Activated CD4-positive, alpha-beta memory T cell treated with anti-CD3 and anti-CD28 coated beads for 36 hours (primary cell): ENCODE measurements at regions not wholly inside any gene's neighbourhood (a gene's known extent, or its start where the extent isn't known, plus 50 kb on each side); places are given as distances from the start of the nearest gene placed in this dataset.

Source experiments
- CTCF ChIA-PET: fragments of 350-600 bp; sonication (Branson Sonifier 250); formaldehyde crosslinking; loops from one replicate; lab custom pipeline; 2021; ENCODE audit warnings: antibody characterized with exemption, inconsistent platforms; lab: Charles Lee
- POLR2A ChIA-PET: fragments of 350-600 bp; sonication (Branson Sonifier 250); formaldehyde crosslinking; loops from one replicate; lab custom pipeline; 2021; ENCODE audit warnings: antibody characterized with exemption; lab: Charles Lee
- DNase-seq: peaks from one replicate; pipeline ENCODE4 v3.0.0-alpha.2; 2020
- H3K27ac Mint-ChIP-seq: one replicate; pipeline ENCODE4 v1.8.0; 2021; ENCODE audit warnings: mixed read lengths
- H3K27me3 Mint-ChIP-seq: one replicate; pipeline ENCODE4 v1.8.0; 2021; ENCODE audit warnings: mixed read lengths
- H3K36me3 Mint-ChIP-seq: one replicate; pipeline ENCODE4 v1.8.0; 2021; ENCODE audit warnings: mixed read lengths
- H3K4me1 Mint-ChIP-seq: one replicate; pipeline ENCODE4 v1.8.0; 2021; ENCODE audit warnings: low read depth, mixed read lengths
- H3K4me3 Mint-ChIP-seq: one replicate; pipeline ENCODE4 v1.8.0; 2021; ENCODE audit warnings: mild to moderate bottlenecking, mixed read lengths
- H3K9me3 Mint-ChIP-seq: one replicate; pipeline ENCODE4 v1.8.0; 2021; ENCODE audit warnings: mixed read lengths
- intact Hi-C: fragments of 100-400 bp; cut with micrococcal nuclease; formaldehyde crosslinking; loops from one replicate; pipeline ENCODE4 v1.15.1; 2023

GRCh38 chr16:77599793-77600415, 122.4 kb upstream of the NUDT7 start:
- Mint-ChIP-seq H3K9me3 (no peaks in the 10 kb centered on the region), H3K27me3 (peaks cover 15% of the 10 kb centered on the region), H3K27ac (no peak overlapping the region), H3K4me3 (no peak overlapping the region), H3K4me1 (no peaks in the 10 kb centered on the region), H3K36me3 (no peaks in the 10 kb centered on the region)
- intact Hi-C loops: loop anchor here (1.0 kb wide), 1 partner anchor 371 kb away; no protein-coding TSS in a partner anchor
- DNase-seq: peak; percentile 25
- POLR2A ChIA-PET: no interaction called here
- CTCF ChIA-PET: interaction anchor here (0.7 to 0.8 kb wide), 2 partner anchors 143 to 349 kb away, joined by 3 to 4 read pairs; no protein-coding TSS in a partner anchor

- H3K27me3 Mint-ChIP-seq: peaks cover 13% of the 10 kb centered on the region
- CTCF ChIA-PET: interaction anchor here (0.9 kb wide), 1 partner anchor 364 kb away, joined by 3 read pairs; no protein-coding TSS in a partner anchor
- POLR2A ChIA-PET: no interaction called here
These were observed 121.8 kb upstream of the NUDT7 start for GRCh38 chr16:77600555-77600954.

GRCh38 chr16:77603656-77604055, 118.7 kb upstream of the NUDT7 start:
- H3K27me3 Mint-ChIP-seq: peaks cover 11% of the 10 kb centered on the region
- POLR2A ChIA-PET: no interaction called here
- H3K9me3 Mint-ChIP-seq: no peaks in the 10 kb centered on the region
- CTCF ChIA-PET: interaction anchor here (1.6 kb wide), 1 partner anchor 21 kb away, joined by 5 read pairs; no protein-coding TSS in a partner anchor
- no peaks in the 10 kb centered on the region for H3K4me1 Mint-ChIP-seq
- H3K4me3 Mint-ChIP-seq: no peak overlapping the region
- H3K36me3 Mint-ChIP-seq: no peaks in the 10 kb centered on the region
- no peak overlapping the region for H3K27ac Mint-ChIP-seq
- no peak for DNase-seq
- intact Hi-C loops: no loop called here

More at GRCh38 chr16:77600555-77600954, 121.8 kb upstream of the NUDT7 start:
- H3K36me3 Mint-ChIP-seq: no peaks in the 10 kb centered on the region
- no peak overlapping the region for H3K4me3 Mint-ChIP-seq
- H3K27ac Mint-ChIP-seq: no peak overlapping the region
- intact Hi-C loops: loop anchor here (1.0 kb wide), 1 partner anchor 371 kb away; no protein-coding TSS in a partner anchor
- DNase-seq: no peak
- H3K9me3 Mint-ChIP-seq: no peaks in the 10 kb centered on the region
- no peaks in the 10 kb centered on the region for H3K4me1 Mint-ChIP-seq

DNA sequence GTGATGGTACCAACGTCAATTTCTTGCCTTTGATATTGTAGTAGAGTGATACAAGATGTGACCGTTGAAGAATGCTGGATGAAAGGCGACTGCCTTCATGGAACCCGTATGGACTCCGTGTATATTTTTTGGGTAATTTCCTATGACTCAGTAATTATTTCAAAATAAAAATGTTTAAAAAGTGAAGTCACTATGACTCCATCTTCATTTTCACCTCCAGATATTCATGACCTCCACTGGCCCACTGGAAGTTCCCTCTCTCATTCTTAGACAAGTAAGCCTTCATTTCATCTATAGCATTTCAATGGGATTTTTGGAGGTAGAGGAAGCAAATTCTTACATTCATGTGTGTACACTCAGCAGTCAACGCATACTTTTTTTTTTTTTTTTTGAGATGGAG, 111.8 kb upstream of the NUDT7 start:
- CTCF ChIA-PET: no interaction called here
- peaks cover 7% of the 10 kb centered on the region for H3K27me3 Mint-ChIP-seq
- intact Hi-C loops: no loop called here
- H3K4me3 Mint-ChIP-seq: no peak overlapping the region
- H3K4me1 Mint-ChIP-seq: no peaks in the 10 kb centered on the region
- POLR2A ChIA-PET: interaction anchor here (0.7 kb wide), 1 partner anchor 40 kb away, joined by 3 read pairs; no protein-coding TSS in a partner anchor
- H3K27ac Mint-ChIP-seq: no peak overlapping the region
- H3K36me3 Mint-ChIP-seq: no peaks in the 10 kb centered on the region
- DNase-seq: no peak
- no peaks in the 10 kb centered on the region for H3K9me3 Mint-ChIP-seq

GRCh38 chr16:77611386-77611785, 110.9 kb upstream of the NUDT7 start:
- Mint-ChIP-seq H3K27me3 (peaks cover 9% of the 10 kb centered on the region), H3K27ac (no peak overlapping the region), H3K4me1 (no peaks in the 10 kb centered on the region), H3K4me3 (no peak overlapping the region), H3K36me3 (no peaks in the 10 kb centered on the region), H3K9me3 (no peaks in the 10 kb centered on the region)
- CTCF ChIA-PET: no interaction called here
- POLR2A ChIA-PET: interaction anchor here (0.7 kb wide), 1 partner anchor 41 kb away, joined by 3 read pairs; no protein-coding TSS in a partner anchor
- no peak for DNase-seq
- intact Hi-C loops: no loop called here

DNA sequence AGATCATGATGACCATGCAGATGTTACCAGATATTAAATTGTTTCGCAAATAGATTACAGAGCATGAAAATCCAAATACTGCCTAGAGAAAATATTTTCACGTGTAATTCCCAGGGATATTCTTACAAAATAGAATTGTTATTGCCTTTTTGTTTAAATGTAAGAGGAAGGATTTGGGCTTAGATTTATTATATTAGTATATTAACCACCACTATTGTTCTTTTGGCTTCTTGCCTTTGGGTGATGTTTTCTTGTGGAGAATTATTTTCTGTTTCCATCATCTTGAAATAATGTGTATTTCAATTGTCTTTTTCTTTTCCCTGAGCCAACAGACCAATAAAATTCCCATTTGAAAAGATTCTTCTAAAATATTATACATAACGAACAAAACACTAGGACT, 109.7 kb upstream of the NUDT7 start:
- peaks cover 12% of the 10 kb centered on the region for H3K27me3 Mint-ChIP-seq
- ChIA-PET CTCF (no interaction called here), POLR2A (no interaction called here)
- H3K27ac Mint-ChIP-seq: no peak overlapping the region
- no peak overlapping the region for H3K4me3 Mint-ChIP-seq
- no peaks in the 10 kb centered on the region for H3K4me1 Mint-ChIP-seq
- H3K9me3 Mint-ChIP-seq: no peaks in the 10 kb centered on the region
- DNase-seq: no peak
- intact Hi-C loops: no loop called here
- H3K36me3 Mint-ChIP-seq: no peaks in the 10 kb centered on the region

DNA sequence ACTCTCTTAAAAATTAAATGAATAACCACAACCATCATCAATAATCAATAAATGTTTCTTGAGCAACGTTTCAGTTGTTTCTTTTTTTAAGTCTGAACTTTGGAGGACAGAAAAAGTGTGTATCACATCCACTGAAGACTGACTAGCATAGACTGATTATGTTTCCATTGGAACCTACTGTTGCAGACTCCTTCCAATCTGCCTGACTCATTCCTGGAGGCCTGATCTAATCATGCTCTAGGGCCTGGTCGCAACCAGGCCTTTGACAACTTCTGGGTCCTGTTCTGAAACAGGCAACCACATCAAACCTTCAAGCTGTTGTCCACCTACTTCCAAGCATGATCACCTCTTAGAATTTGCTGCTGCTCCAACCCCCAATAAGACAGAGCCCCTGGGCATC, 109.2 kb upstream of the NUDT7 start:
- no peak for DNase-seq
- no peak overlapping the region for H3K4me3 Mint-ChIP-seq
- H3K4me1 Mint-ChIP-seq: no peaks in the 10 kb centered on the region
- POLR2A ChIA-PET: no interaction called here
- intact Hi-C loops: no loop called here
- no peaks in the 10 kb centered on the region for H3K36me3 Mint-ChIP-seq
- H3K9me3 Mint-ChIP-seq: no peaks in the 10 kb centered on the region
- peaks cover 15% of the 10 kb centered on the region for H3K27me3 Mint-ChIP-seq
- CTCF ChIA-PET: no interaction called here
- H3K27ac Mint-ChIP-seq: no peak overlapping the region

GRCh38 chr16:77617553-77617952, 104.8 kb upstream of the NUDT7 start:
- intact Hi-C loops: no loop called here
- Mint-ChIP-seq H3K27ac (no peak overlapping the region), H3K36me3 (no peaks in the 10 kb centered on the region), H3K27me3 (peaks cover 14% of the 10 kb centered on the region), H3K4me3 (no peak overlapping the region), H3K4me1 (no peaks in the 10 kb centered on the region), H3K9me3 (no peaks in the 10 kb centered on the region)
- CTCF ChIA-PET: no interaction called here
- no peak for DNase-seq
- POLR2A ChIA-PET: no interaction called here

DNA sequence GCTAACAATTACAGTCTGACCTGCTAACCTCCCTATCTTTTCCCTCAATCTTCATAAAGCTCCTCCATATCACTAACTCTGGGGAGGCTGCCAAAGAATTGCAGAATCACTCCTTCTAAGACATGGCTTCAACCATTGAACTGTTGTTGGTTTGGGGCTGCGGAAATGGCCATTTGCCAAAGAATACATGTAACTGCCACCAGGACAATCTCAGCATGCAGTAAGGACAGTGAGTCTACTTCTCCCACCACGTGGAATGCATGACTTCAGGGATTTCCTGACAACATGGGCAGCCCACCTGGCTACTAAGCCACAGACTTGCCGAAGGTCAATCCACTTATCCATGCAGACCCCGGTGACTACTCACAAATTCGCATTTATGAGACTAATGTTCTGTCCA, 104.3 kb upstream of the NUDT7 start:
- intact Hi-C loops: no loop called here
- Mint-ChIP-seq H3K9me3 (no peaks in the 10 kb centered on the region), H3K36me3 (no peaks in the 10 kb centered on the region), H3K4me1 (no peaks in the 10 kb centered on the region), H3K27ac (no peak overlapping the region), H3K27me3 (peaks cover 14% of the 10 kb centered on the region), H3K4me3 (no peak overlapping the region)
- ChIA-PET POLR2A (no interaction called here), CTCF (no interaction called here)
- DNase-seq: no peak

DNA sequence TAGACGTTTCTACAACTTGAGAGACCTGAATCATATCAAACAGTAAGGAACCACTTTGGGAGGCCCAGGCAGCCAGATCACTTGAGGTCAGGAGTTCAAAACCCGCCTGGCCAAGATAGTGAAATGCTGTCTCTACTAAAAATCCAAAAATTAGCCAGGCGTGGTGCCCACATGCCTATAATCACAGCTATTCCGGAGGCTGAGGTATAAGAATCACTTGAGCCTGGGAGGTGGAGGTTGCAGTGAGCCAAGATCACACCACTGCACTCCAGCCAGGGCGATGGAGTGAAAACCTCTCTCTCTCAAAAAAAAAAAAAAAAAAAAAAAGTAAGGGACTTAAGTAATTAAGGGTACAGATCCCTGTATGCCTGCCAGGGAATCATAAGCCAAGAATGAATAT, 103.4 kb upstream of the NUDT7 start:
- Mint-ChIP-seq H3K27ac (no peak overlapping the region), H3K27me3 (peaks cover 14% of the 10 kb centered on the region), H3K4me3 (no peak overlapping the region), H3K9me3 (no peaks in the 10 kb centered on the region), H3K4me1 (no peaks in the 10 kb centered on the region), H3K36me3 (no peaks in the 10 kb centered on the region)
- no peak for DNase-seq
- intact Hi-C loops: no loop called here
- POLR2A ChIA-PET: no interaction called here
- CTCF ChIA-PET: no interaction called here

- H3K36me3 Mint-ChIP-seq: no peaks in the 10 kb centered on the region
- CTCF ChIA-PET: no interaction called here
- H3K9me3 Mint-ChIP-seq: no peaks in the 10 kb centered on the region
- DNase-seq: no peak
- H3K27me3 Mint-ChIP-seq: peaks cover 5% of the 10 kb centered on the region
- H3K4me3 Mint-ChIP-seq: no peak overlapping the region
- POLR2A ChIA-PET: no interaction called here
- no peak overlapping the region for H3K27ac Mint-ChIP-seq
- intact Hi-C loops: no loop called here
- H3K4me1 Mint-ChIP-seq: no peaks in the 10 kb centered on the region
These were observed 98.2 kb upstream of the NUDT7 start for GRCh38 chr16:77624085-77624484.

DNA sequence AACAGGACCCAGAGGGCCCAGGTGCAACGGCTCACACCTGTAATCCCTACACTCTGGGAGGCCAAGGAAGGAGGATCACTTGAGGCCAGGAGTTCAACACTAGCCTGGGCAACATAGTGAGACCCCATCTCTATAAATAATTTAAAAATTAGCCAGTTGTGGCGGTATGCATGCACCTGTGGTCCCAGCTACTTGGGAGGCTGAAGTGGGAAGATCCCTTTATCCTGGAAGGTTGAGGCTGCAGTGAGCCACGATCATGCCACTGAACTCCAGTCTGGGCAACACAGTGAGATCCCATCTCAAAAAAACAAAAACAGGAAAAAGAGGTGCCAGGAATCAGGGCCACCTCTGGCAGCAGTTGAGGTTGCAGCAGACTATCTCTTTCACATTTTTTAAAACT, 85.7 kb upstream of the NUDT7 start:
- no peak for DNase-seq
- H3K27me3 Mint-ChIP-seq: peaks cover 8% of the 10 kb centered on the region
- CTCF ChIA-PET: no interaction called here
- no peak overlapping the region for H3K4me3 Mint-ChIP-seq
- H3K27ac Mint-ChIP-seq: no peak overlapping the region
- no peaks in the 10 kb centered on the region for H3K9me3 Mint-ChIP-seq
- H3K4me1 Mint-ChIP-seq: no peaks in the 10 kb centered on the region
- no peaks in the 10 kb centered on the region for H3K36me3 Mint-ChIP-seq
- POLR2A ChIA-PET: no interaction called here
- intact Hi-C loops: no loop called here

GRCh38 chr16:77637940-77638339, 84.4 kb upstream of the NUDT7 start:
- ChIA-PET CTCF (no interaction called here), POLR2A (no interaction called here)
- H3K27ac Mint-ChIP-seq: no peak overlapping the region
- H3K9me3 Mint-ChIP-seq: no peaks in the 10 kb centered on the region
- no peaks in the 10 kb centered on the region for H3K36me3 Mint-ChIP-seq
- H3K27me3 Mint-ChIP-seq: peaks cover 8% of the 10 kb centered on the region
- no peak for DNase-seq
- no peaks in the 10 kb centered on the region for H3K4me1 Mint-ChIP-seq
- no peak overlapping the region for H3K4me3 Mint-ChIP-seq
- intact Hi-C loops: no loop called here
